GM12892 (cell line): ENCODE measurements at regions not wholly inside any gene's neighbourhood (a gene's known extent, or its start where the extent isn't known, plus 50 kb on each side); places are given as distances from the start of the nearest gene placed in this dataset.

Experiments
- DNase-seq: peaks from one replicate; pipeline ENCODE4 v3.0.0; 2011; ENCODE audit not compliant: insufficient read length
- FAIRE-seq: peaks from 2 replicates; lab custom pipeline; 2011; peaks lifted over from hg19 to GRCh38; lab: Jason Lieb, UNC
- POLR2A ChIP-seq: IDR thresholded peaks from 2 replicates; pipeline ENCODE4 v1.6.1; 2011; ENCODE audit warnings: low read depth, low read length, control low read depth
- POLR2AphosphoS5 ChIP-seq: IDR thresholded peaks from 2 replicates; pipeline ENCODE4 v1.6.1; 2011; ENCODE audit warnings: low read depth, low read length, control low read depth
- TAF1 ChIP-seq: IDR thresholded peaks from 2 replicates; pipeline ENCODE4 v1.6.1; 2011; ENCODE audit warnings: low read depth, mild to moderate bottlenecking, control low read depth, low read length, borderline replicate concordance

DNA sequence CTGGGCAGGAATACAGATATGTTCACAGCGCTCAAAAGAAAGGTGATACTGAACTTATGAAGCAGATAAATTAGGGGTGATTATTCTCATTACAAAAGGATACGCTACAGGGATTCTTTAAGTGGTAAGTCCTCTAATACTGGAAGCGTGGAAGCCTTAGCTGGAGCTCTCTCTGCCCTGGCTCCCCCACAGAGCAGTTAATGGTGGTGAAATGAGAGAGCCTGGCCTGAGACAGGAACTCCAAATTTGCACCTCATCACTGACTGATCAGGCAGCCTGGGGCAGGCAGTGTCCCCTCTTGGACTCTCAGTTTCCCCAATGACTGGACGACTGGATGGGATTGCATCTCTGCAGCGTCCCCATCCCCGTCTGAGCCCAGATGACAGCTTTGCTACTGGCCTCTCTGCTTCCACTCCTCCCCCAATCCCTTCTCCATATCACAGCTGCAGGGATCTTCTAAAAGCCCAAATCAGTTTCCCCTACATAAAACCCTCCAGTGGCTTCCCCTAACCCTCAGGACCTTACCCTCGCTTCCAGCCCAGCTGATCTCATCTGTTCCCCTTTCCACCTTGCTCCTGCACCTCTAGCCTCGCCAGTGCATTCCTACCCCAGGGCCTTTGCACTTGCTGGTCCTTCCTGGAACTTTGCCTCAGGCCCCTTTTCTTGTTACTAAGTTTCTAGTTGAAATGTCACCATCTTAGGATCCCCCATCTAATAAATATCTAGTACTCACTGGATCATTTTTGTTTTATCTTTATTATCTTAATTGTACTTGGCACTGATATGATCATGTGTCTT, 171.7 kb upstream of the LHX5 start:
- no peak for FAIRE-seq
- TF ChIP-seq POLR2A (no peak), TAF1 (no peak), POLR2AphosphoS5 (no peak)
- no peak for DNase-seq

DNA sequence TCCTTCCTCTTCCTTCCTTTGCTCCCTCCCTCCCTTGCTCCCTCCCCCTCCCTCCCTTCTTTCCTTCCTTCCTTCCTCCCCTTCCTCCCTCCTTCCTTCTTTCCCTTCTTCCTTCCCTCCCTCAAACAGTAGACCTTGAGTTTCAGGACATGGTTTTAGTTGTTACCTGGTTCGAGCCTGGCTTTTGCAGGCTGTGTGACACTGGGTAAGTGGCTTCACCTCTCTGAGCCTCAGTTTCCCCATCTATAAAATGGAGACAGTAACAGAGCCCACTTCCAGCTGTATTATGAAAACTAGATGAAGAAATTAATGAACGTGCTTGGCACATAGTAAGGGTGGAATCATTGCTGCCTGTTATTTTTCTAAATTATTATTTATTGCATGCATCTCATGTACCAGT, 171.0 kb upstream of the LHX5 start:
- DNase-seq (no peak), FAIRE-seq (no peak)
- TF ChIP-seq POLR2AphosphoS5, result no peak
- TF ChIP-seq TAF1, result no peak
- no peak for TF ChIP-seq POLR2A

DNA sequence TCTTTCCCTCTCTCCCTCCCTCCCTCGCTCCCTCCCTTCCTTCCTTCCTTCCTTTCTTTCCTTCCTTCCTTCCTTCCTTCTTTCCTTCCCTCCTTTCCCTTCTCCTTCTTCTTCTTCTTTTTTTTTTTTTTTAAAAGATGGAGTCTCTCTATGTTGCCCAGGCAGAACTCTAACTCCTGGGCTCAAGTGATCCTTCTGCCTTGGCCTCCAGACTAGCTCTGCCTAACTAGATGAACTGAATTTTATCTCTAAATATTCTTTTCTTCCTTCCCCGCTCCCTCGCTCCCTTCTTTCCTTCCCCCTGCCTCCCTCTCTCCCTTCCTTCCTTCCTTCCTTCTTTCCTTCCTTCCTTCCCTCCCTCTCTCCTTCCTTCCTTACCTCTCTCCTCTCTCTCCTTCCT, 170.5 kb upstream of the LHX5 start:
- DNase-seq, result no peak
- no peak for TF ChIP-seq TAF1
- no peak for TF ChIP-seq POLR2AphosphoS5
- no peak for TF ChIP-seq POLR2A
- FAIRE-seq, result no peak

DNA sequence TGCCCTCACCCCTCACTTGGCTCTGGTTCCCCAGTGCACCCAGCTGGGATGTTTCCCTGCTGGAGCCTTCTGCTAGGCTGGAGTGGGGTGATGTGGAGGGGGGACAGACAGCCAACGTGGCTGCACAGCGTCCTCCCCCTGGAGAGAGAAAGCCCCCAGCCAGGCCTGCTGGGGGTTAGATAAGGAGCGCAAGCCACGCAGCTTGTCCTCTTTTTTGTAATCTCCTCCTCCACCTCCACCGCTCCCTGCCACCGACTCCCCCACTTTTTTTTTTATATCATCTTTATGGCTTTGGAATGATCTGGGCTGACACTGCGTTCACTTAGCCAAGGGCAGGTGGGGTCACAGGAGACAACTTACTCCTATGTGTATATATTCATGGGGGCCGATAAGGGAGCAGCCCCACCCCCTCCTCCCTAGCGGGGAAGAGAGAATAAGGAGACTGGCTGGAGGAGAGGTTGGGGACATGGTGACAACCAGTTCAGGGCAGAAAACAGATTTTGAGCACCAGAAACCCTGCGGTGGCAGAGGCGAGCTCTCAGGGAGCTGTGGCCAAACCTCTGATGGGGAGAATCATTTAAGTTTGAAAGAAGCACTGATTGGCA, 169.9 kb upstream of the LHX5 start:
- no peak for FAIRE-seq
- TF ChIP-seq POLR2A (no peak), TAF1 (no peak), POLR2AphosphoS5 (no peak)
- DNase-seq, result no peak

DNA sequence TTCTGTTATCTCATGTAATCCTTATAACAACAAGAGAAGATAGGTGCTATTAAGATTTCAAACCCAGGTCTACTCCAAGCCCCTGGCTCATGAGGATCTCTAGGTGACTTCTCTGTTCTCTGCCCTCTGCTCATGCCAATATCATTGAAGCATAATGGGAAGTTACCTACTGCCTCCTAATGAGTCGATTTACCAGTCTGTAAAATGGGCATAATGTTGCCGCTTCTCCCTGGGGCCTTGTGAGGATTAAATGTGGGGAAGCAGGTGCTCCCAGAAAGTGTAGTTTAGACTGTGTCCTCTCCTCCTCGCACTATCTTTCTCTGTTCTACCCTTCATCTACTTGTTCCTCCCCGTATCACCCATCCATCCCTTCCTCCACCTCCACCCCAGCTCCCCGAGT, 169.2 kb upstream of the LHX5 start:
- DNase-seq (no peak), FAIRE-seq (no peak)
- TF ChIP-seq TAF1, result no peak
- no peak for TF ChIP-seq POLR2A
- TF ChIP-seq POLR2AphosphoS5, result no peak

DNA sequence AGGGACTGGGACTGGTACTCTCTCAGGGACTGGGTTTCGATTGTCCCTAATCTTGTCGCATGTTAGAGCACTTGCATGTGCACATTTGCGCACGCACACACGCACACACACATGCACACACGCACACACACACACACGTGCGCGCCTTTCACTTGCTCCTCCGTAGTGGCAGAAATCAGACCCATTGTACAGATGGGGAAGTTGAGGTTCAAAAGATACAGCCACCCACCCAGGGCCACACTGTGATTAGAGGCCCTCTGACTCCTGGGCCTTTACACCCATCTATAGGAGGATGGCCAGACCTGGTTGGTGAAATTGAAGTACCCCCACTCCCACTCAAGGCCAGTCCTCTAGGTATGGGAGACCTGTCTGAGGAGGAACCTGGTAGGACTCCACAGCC, 167.8 kb upstream of the LHX5 start:
- no peak for TF ChIP-seq POLR2AphosphoS5
- TF ChIP-seq POLR2A, result no peak
- no peak for TF ChIP-seq TAF1
- no peak for DNase-seq
- FAIRE-seq, result no peak

DNA sequence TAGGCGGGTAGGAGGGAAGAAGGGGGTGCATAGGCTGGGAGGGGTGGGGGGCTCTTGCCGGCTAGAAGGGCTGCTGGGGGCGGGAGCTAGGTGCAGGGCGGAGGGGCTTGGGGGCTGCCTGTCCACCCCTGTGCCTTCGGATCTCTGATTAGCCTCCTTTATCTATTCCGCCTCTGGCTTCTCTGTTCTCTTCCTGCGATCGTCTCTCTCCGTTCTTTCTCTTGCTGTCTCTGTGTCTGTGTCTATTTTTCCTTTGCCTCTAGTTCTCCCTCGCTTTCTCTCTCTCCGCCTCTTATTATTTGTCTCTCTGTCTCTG, 166.7 kb upstream of the LHX5 start:
- no peak for FAIRE-seq
- TF ChIP-seq TAF1, result no peak
- no peak for TF ChIP-seq POLR2AphosphoS5
- TF ChIP-seq POLR2A, result no peak
- no peak for DNase-seq

DNA sequence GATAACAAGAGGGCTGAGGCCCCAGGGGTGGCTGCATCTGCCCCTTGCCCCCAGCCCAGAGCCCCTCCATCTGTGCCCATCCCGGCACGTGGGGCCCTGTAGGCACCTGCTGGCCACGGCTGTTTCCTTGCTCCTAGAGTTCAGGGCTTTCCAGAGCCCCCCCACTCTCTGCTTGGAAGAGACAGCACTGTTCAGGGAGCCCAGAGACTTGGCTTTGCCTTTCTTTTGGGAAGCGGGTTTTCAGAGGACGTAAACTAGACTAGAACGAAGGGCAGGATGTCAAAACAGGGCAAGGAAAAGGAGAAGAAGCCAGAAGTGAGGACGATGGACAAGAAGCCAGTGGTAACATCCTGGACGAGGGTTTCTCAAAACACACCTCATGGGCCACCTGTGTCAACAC, 163.3 kb upstream of the LHX5 start:
- no peak for TF ChIP-seq POLR2AphosphoS5
- no peak for TF ChIP-seq TAF1
- TF ChIP-seq POLR2A, result no peak
- DNase-seq (no peak), FAIRE-seq (no peak)

DNA sequence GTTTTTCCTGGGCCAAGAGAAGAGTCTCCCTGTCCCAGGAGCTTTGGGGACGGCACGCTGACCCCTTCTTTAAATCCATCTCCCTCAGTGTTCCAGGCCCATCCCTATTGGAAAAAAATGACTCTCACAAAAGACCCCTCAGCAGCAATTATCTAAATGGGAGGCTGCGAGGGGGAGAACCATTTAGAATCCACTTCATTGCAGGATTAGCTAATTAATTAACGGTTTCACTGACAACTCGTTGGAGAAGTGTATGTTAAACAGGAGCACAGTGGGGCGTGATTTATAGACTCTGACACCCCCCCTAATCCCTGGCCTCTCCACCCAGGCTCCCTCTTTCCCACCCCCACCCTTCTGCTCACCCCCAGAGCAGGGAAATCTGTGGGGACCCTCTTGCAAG, 162.8 kb upstream of the LHX5 start:
- FAIRE-seq (no peak), DNase-seq (no peak)
- TF ChIP-seq TAF1 (no peak), POLR2AphosphoS5 (no peak), POLR2A (no peak)

DNA sequence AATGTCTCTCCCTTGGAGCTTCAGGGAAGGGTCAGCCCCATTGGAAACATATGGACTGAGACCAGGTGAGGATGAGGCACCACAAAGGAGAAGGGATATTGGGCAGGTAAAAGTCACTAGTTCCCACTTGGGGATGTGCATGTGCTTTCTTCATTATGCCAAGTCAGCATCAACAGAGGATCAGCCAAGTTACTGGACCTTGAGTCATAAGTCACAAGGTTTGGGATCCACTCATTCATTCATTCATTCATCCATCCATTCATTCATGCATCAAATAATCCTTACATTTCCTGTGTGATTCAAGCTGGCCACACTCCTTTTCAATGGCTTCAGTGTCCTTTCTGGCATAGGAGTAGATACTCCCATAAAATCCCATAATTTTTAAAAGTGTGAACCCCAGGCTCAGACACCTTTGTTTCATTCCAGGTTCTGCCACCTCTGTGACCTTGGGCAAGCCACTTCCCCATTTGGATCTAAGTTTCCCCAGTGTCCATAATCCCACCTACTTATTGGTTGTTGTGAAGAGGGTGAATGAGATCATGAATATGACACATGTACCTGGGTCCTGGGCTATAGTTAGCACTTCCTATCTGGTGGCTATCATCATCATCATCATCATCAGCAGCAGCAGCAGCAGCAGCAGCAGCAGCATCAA, 162.1 kb upstream of the LHX5 start:
- no peak for DNase-seq
- no peak for TF ChIP-seq POLR2A
- TF ChIP-seq POLR2AphosphoS5, result no peak
- no peak for TF ChIP-seq TAF1
- no peak for FAIRE-seq

DNA sequence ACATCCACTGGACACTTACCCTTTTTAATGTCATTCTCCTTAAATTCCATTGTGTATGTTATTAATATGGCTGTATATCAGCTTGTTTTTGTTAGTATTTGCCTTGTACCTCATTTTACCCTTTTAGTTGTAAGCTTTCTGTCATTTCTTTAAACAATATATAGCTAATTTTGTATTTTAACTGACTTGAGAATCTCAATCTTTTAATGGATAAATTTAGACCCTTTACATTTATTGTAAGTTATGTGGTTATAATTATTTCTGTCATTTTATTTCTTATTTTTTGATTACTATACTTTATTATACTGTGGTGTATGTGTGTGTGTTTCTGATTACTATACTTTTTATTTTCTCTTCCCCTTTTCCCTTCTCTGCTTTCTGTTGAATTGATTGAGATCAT, 159.0 kb upstream of the LHX5 start:
- DNase-seq, result no peak
- no peak for FAIRE-seq
- TF ChIP-seq TAF1, result no peak

DNA sequence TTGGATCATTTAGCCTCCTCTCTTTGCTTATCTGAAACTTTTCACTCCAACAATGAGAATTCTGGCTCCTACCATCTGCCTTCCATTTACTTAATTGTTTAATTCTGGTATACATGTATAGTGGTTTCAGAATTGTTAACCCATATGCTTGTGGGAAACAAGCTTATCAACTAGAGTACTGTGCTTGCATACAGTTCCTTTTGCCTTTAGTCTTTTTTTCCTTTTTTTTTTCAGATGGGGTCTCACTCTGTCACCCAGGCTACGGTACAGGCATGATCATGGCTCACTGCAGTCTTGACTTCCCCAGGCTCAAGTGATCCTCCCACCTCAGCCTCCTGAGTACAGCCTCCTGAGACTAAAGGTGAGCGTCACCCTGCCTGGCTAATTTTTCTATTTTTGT, 153.8 kb upstream of the LHX5 start:
- DNase-seq (no peak), FAIRE-seq (no peak)
- TF ChIP-seq POLR2AphosphoS5 (no peak), TAF1 (no peak), POLR2A (no peak)
